Esophagus squamous epithelium (tissue), 4 donors: ENCODE measurements at regions not wholly inside any gene's neighbourhood (a gene's known extent, or its start where the extent isn't known, plus 50 kb on each side); places are given as distances from the start of the nearest gene placed in this dataset.

Experiments used
- POLR2A ChIP-seq, 4 donors: fragments of 450-650 bp; IDR thresholded peaks; one replicate each; pipeline ENCODE4 v1.6.1; 2017; ENCODE audit warnings: antibody characterized with exemption in 4 of 4, mild to moderate bottlenecking in 4 of 4, moderate library complexity in 3 of 4
- TF ChIP-seq, protein P1 (sequence below), 6 experiments: fragments of 450-650 bp in 4 of 6; fragments of 200-600 bp in 2 of 6; sonication (generic) in 2 of 6; IDR thresholded peaks; one replicate each; pipeline ENCODE4 v1.5.1; 2016 to 2019; ENCODE audit warnings: antibody characterized with exemption in 6 of 6, mild to moderate bottlenecking in 4 of 6, moderate library complexity in 4 of 6

DNA sequence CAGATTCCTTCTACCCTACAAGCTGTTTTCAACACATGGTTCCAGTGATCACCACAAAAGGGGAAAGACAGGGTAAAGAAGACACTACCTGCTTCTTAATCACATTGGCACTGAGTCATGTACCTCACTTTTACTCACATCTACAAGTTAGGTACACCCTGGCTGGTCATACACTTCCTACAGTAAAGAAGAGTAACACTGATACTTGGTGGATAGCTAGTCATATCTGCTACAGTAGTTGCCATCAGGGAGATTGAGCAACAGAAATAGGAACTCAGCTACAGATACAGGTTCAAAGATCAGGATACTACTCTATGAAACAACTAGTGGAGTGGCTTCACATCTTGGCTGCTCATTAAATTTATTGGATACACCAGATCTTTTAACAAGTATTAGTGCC is 105.4 kb upstream of the DIAPH2 start:
- TF ChIP-seq, protein P1, sequence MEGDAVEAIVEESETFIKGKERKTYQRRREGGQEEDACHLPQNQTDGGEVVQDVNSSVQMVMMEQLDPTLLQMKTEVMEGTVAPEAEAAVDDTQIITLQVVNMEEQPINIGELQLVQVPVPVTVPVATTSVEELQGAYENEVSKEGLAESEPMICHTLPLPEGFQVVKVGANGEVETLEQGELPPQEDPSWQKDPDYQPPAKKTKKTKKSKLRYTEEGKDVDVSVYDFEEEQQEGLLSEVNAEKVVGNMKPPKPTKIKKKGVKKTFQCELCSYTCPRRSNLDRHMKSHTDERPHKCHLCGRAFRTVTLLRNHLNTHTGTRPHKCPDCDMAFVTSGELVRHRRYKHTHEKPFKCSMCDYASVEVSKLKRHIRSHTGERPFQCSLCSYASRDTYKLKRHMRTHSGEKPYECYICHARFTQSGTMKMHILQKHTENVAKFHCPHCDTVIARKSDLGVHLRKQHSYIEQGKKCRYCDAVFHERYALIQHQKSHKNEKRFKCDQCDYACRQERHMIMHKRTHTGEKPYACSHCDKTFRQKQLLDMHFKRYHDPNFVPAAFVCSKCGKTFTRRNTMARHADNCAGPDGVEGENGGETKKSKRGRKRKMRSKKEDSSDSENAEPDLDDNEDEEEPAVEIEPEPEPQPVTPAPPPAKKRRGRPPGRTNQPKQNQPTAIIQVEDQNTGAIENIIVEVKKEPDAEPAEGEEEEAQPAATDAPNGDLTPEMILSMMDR (IDR thresholded peaks at IDR 0.05), result no peak
- no peak for TF ChIP-seq POLR2A (IDR thresholded peaks at IDR 0.05)
